H9 (cell line): ENCODE measurements at regions not wholly inside any gene's neighbourhood (a gene's known extent, or its start where the extent isn't known, plus 50 kb on each side); places are given as distances from the start of the nearest gene placed in this dataset.

Source experiments
- DNase-seq: peaks from one replicate; pipeline ENCODE4 v3.0.0-alpha.2; 2017
- H2AFZ ChIP-seq: one replicate; pipeline ENCODE4 v1.6.1; 2013; ENCODE audit warnings: mild to moderate bottlenecking, low read length, control low read depth, moderate library complexity
- H2AK5ac ChIP-seq: 2 replicates; pipeline ENCODE4 v1.6.1; 2013; ENCODE audit warnings: low read length, control low read depth, mixed read lengths; ENCODE audit not compliant: insufficient read length
- H2BK120ac ChIP-seq: one replicate; pipeline ENCODE4 v1.6.1; 2013; ENCODE audit warnings: low read depth, mild to moderate bottlenecking, low read length, control low read depth, inconsistent platforms; ENCODE audit not compliant: poor library complexity, severe bottlenecking
- H2BK12ac ChIP-seq: 2 replicates; pipeline ENCODE4 v1.6.1; 2013; ENCODE audit warnings: low read length, control low read depth, mixed read lengths, low read depth; ENCODE audit not compliant: insufficient read length
- H2BK15ac ChIP-seq: 2 replicates; pipeline ENCODE4 v1.6.1; 2013; ENCODE audit warnings: low read depth, low read length, control low read depth
- H2BK20ac ChIP-seq: one replicate; pipeline ENCODE4 v1.6.1; 2013; ENCODE audit warnings: low read depth, mild to moderate bottlenecking, low read length, control low read depth, inconsistent platforms; ENCODE audit not compliant: poor library complexity, severe bottlenecking
- H2BK5ac ChIP-seq: 2 replicates; pipeline ENCODE4 v1.6.1; 2013; ENCODE audit warnings: low read length, control low read depth, mixed read lengths; ENCODE audit not compliant: insufficient read length
- H3K14ac ChIP-seq: 2 replicates; pipeline ENCODE4 v1.6.1; 2013; ENCODE audit warnings: low read length, control low read depth; ENCODE audit not compliant: insufficient read depth
- H3K18ac ChIP-seq: 2 replicates; pipeline ENCODE4 v1.6.1; 2013; ENCODE audit warnings: low read depth, mild to moderate bottlenecking, mixed read lengths, low read length, control low read depth; ENCODE audit not compliant: insufficient read length
- H3K23ac ChIP-seq: 2 replicates; pipeline ENCODE4 v1.6.1; 2013; ENCODE audit warnings: low read length, control low read depth, mixed read lengths, low read depth; ENCODE audit not compliant: insufficient read length
- H3K23me2 ChIP-seq: 2 replicates; pipeline ENCODE4 v1.6.1; 2013; ENCODE audit warnings: low read depth, mild to moderate bottlenecking, mixed read lengths, low read length, control low read depth; ENCODE audit not compliant: insufficient read length, poor library complexity, severe bottlenecking
- H3K27ac ChIP-seq: 2 replicates; pipeline ENCODE4 v1.5.1; 2013; ENCODE audit warnings: low read length, control low read depth, mixed read lengths, low read depth; ENCODE audit not compliant: insufficient read length
- H3K27me3 ChIP-seq: 2 replicates; pipeline ENCODE4 v1.6.1; 2013; ENCODE audit warnings: low read length, control low read depth, inconsistent platforms; ENCODE audit not compliant: insufficient read depth
- H3K4ac ChIP-seq: 2 replicates; pipeline ENCODE4 v1.6.1; 2013; ENCODE audit warnings: low read depth, mild to moderate bottlenecking, control low read depth, inconsistent platforms, low read length, moderate library complexity
- H3K4me1 ChIP-seq: 2 replicates; pipeline ENCODE4 v1.6.1; 2013; ENCODE audit warnings: low read length, control low read depth, inconsistent platforms; ENCODE audit not compliant: insufficient read depth
- H3K4me2 ChIP-seq: 2 replicates; pipeline ENCODE4 v1.6.1; 2013; ENCODE audit warnings: low read length, control low read depth, mixed read lengths; ENCODE audit not compliant: insufficient read length, insufficient read depth
- H3K56ac ChIP-seq: 2 replicates; pipeline ENCODE4 v1.6.1; 2013; ENCODE audit warnings: low read depth, mild to moderate bottlenecking, mixed read lengths, low read length, control low read depth; ENCODE audit not compliant: insufficient read length
- H3K79me1 ChIP-seq: 2 replicates; pipeline ENCODE4 v1.6.1; 2013; ENCODE audit warnings: low read depth, mild to moderate bottlenecking, moderate library complexity, low read length, control low read depth, inconsistent platforms; ENCODE audit not compliant: insufficient read depth, poor library complexity, severe bottlenecking
- H3K79me2 ChIP-seq: 2 replicates; pipeline ENCODE4 v1.6.1; 2013; ENCODE audit warnings: low read length, control low read depth, inconsistent platforms; ENCODE audit not compliant: insufficient read depth
- H3K9ac ChIP-seq: 2 replicates; pipeline ENCODE4 v1.6.1; 2013; ENCODE audit warnings: low read length, control low read depth, mixed read lengths; ENCODE audit not compliant: insufficient read length; ENCODE audit errors: extremely low read depth
- H3K9me3 ChIP-seq: one replicate; pipeline ENCODE4 v1.6.1; 2013; ENCODE audit warnings: low read depth, low read length, inconsistent platforms; ENCODE audit not compliant: control insufficient read depth
- H3T11ph ChIP-seq: one replicate; pipeline ENCODE4 v1.6.1; 2013; ENCODE audit warnings: mild to moderate bottlenecking, low read length, control low read depth, inconsistent platforms
- H4K20me1 ChIP-seq: one replicate; pipeline ENCODE4 v1.6.1; 2013; ENCODE audit not compliant: control insufficient read depth, insufficient read length, insufficient read depth
- H4K5ac ChIP-seq: 2 replicates; pipeline ENCODE4 v1.6.1; 2013; ENCODE audit warnings: low read depth, mild to moderate bottlenecking, mixed read lengths, low read length, control low read depth; ENCODE audit not compliant: insufficient read length
- H4K8ac ChIP-seq: replicated peaks from 2 replicates; pipeline ENCODE4 v1.6.1; 2013; ENCODE audit warnings: low read length, control low read depth, mixed read lengths, low read depth; ENCODE audit not compliant: insufficient read length
- H4K91ac ChIP-seq: 2 replicates; pipeline ENCODE4 v1.6.1; 2013; ENCODE audit warnings: low read depth, mild to moderate bottlenecking, moderate library complexity, mixed read lengths, low read length, control low read depth; ENCODE audit not compliant: insufficient read length
- H3K27ac Mint-ChIP-seq, 3 experiments: 2 replicates in 2 of 3; 3 replicates in 1 of 3; pipeline ENCODE4 v1.8.0; 2020 to 2021; ENCODE audit warnings: mixed read lengths in 3 of 3, mild to moderate bottlenecking in 1 of 3, moderate library complexity in 1 of 3
- H3K27me3 Mint-ChIP-seq: 2 replicates; pipeline ENCODE4 v1.8.0; 2021; ENCODE audit warnings: low read depth, mild to moderate bottlenecking, moderate library complexity, mixed read lengths
- H3K36me3 Mint-ChIP-seq, 3 experiments: 2 replicates in 2 of 3; 3 replicates in 1 of 3; pipeline ENCODE4 v1.8.0; 2020 to 2021; ENCODE audit warnings: low read depth in 3 of 3, mixed read lengths in 3 of 3; ENCODE audit not compliant: insufficient read depth in 1 of 3
- H3K4me1 Mint-ChIP-seq, 2 experiments: 2 replicates each; pipeline ENCODE4 v1.8.0; 2020; ENCODE audit warnings: mixed read lengths in 2 of 2
- H3K4me3 Mint-ChIP-seq, 2 experiments: 2 replicates in 1 of 2; 3 replicates in 1 of 2; pipeline ENCODE4 v1.8.0; 2020 to 2021; ENCODE audit warnings: mild to moderate bottlenecking in 2 of 2, mixed read lengths in 2 of 2, moderate library complexity in 1 of 2
- H3K9me3 Mint-ChIP-seq, 2 experiments: 2 replicates in 1 of 2; 3 replicates in 1 of 2; pipeline ENCODE4 v1.8.0; 2020; ENCODE audit warnings: mild to moderate bottlenecking in 2 of 2, mixed read lengths in 2 of 2, moderate library complexity in 1 of 2
- CTCF ChIP-seq: fragments of 200-600 bp; sonication (generic); conservative IDR thresholded peaks from 3 replicates; pipeline ENCODE4 v1.8.0; 2021; ENCODE audit warnings: antibody characterized with exemption, mild to moderate bottlenecking
- WGBS: extraction: QIAGEN DNeasy Blood & Tissue Kit; methylation state at CpG from one replicate; pipeline ENCODE4 v1.1.7; 2013; ENCODE audit warnings: missing lambda C conversion rate, low lambda C conversion rate, mixed read lengths; ENCODE audit not compliant: insufficient read length; ENCODE audit errors: extremely low coverage; 5-methylcytosine and 5-hydroxymethylcytosine counted together

DNA sequence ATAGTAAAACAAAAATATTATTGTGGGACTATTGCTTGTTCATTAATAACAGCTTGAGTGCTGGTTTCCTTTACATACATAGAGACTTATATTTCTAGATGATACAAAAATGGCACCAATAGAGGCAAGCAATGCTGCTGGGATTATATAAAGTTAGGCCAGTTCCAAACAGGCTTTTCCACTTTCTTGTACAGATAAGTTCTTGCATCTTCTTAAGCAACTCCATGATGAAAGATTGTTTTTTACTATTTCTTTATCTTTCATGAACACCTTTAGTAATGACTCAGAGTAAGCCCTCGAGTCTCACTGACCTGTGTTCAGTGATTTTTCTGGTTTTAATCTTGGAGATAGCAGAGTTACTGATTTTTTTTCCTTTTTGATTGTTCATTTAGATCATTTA lies 324.4 kb downstream of the PRR16 start:
- Histone ChIP-seq H3T11ph (no peak overlapping the region), H3K23me2 (no peaks in the 10 kb centered on the region), H4K5ac (no peak overlapping the region), H2BK12ac (no peak overlapping the region), H3K14ac (no peak overlapping the region), H3K9ac (no peak overlapping the region), H3K23ac (no peak overlapping the region), H3K4ac (no peak overlapping the region), H2BK120ac (no peak overlapping the region), H4K20me1 (no peaks in the 10 kb centered on the region), H2AFZ (no peak overlapping the region), H3K79me1 (no peaks in the 10 kb centered on the region), H3K4me1 (no peaks in the 10 kb centered on the region), H3K18ac (no peak overlapping the region), H3K9me3 (no peaks in the 10 kb centered on the region), H3K56ac (no peak overlapping the region), H2BK15ac (no peak overlapping the region), H3K27ac (no peak overlapping the region), H4K8ac (no peak overlapping the region), H2BK5ac (no peak overlapping the region), H3K4me2 (no peak overlapping the region), H2BK20ac (no peak overlapping the region), H2AK5ac (no peak overlapping the region), H3K79me2 (no peaks in the 10 kb centered on the region), H3K27me3 (no peaks in the 10 kb centered on the region), H4K91ac (no peak overlapping the region)
- WGBS = no CpG with 5 or more reads among the region's 1 CpG
- Mint-ChIP-seq H3K27ac (no peak overlapping the region), H3K36me3 (no peaks in the 10 kb centered on the region), H3K27me3 (no peaks in the 10 kb centered on the region), H3K4me3 (no peak overlapping the region), H3K4me1 (peaks cover 0 to 3% of the 10 kb centered on the region in 2 experiments; a peak in 1 of 4 replicates), H3K9me3 (no peaks in the 10 kb centered on the region)
- no peak for DNase-seq
- TF ChIP-seq CTCF = no peak
